ENCODE measurements at regions not wholly inside any gene's neighbourhood (a gene's known extent, or its start where the extent isn't known, plus 50 kb on each side); places are given as distances from the start of the nearest gene placed in this dataset.
A peak's percentile ranks its signal among the peaks of the same experiment; 100 is the strongest.

- TF ChIP-seq RFX5 (IDR thresholded peaks at IDR 0.05) (no peak), MYC (IDR thresholded peaks at IDR 0.05; ENCODE audit: borderline replicate concordance, low read length) (no peak), RNF2 (IDR thresholded peaks at IDR 0.05; ENCODE audit: borderline replicate concordance, low read depth) (no peak), ELK1 (IDR thresholded peaks at IDR 0.05; ENCODE audit: low read depth, low read length) (no peak)
These were observed 108.7 kb upstream of the UBE2E2 start (continued) for GRCh38 chr3:23094412-23094811.

- ChIA-PET POLR2A (no interaction called here), CTCF (no interaction called here)
- peak overlapping the region; percentile 57 for H3K4me2 ChIP-seq
- H3K9me3 ChIP-seq = no peaks in the 10 kb centered on the region
- ATAC-seq (peak; percentile 95 to 99), DNase-seq (ENCODE audit: low read depth in 1 of 2, low spot score in 1 of 2) (peak; percentile 68 to 70), FAIRE-seq (peak; percentile 89)
- no peak overlapping the region for H3K4me3 ChIP-seq
- peaks cover 23% of the 10 kb centered on the region for H3K4me1 ChIP-seq
- no peak overlapping the region for H3K27ac ChIP-seq
- WGBS (ENCODE audit: missing lambda C conversion rate) = 25% methylated on average over 4 of the region's 4 CpGs
- TF ChIP-seq ZFP36 (IDR thresholded peaks at IDR 0.05; ENCODE audit: borderline replicate concordance, partially characterized antibody) (no peak), MAX (IDR thresholded peaks at IDR 0.05) (peak; percentile 28; the same call in 1 of the 2 replicates), FOSL2 (IDR thresholded peaks at IDR 0.05) (peak; percentile 82), FOSL2 (CRISPR knock-in tag; IDR thresholded peaks at IDR 0.05) (peak; percentile 95), HDAC2 (IDR thresholded peaks at IDR 0.05) (no peak), FOXS1 (CRISPR knock-in tag; IDR thresholded peaks at IDR 0.05) (peak; percentile 95), JUNB (IDR thresholded peaks at IDR 0.05) (peak; percentile 77), CEBPB (IDR thresholded peaks at IDR 0.05) (peak in 1 of 2 experiments; percentile 34; a peak in 1 of 4 replicates), ELK1 (IDR thresholded peaks at IDR 0.05; ENCODE audit: low read depth, low read length) (no peak)
These were observed 108.2 kb upstream of the UBE2E2 start for GRCh38 chr3:23094890-23095462.

- Histone ChIP-seq H3K4me3 (no peak overlapping the region), H3K4me2 (peak overlapping the region; percentile 57), H3K9me3 (no peaks in the 10 kb centered on the region), H3K27ac (peak overlapping the region; percentile 13 to 57; a peak in 3 of 6 replicates), H3K4me1 (peaks cover 23% of the 10 kb centered on the region)
- ChIA-PET CTCF (interaction anchor here (0.6 kb wide), 1 partner anchor 733 kb away, joined by 3 read pairs; no protein-coding TSS in a partner anchor), POLR2A (no interaction called here)
- DNase-seq (ENCODE audit: low read depth in 1 of 2, low spot score in 1 of 2) (peak in 1 of 2 experiments; percentile 25), ATAC-seq (peak in 1 of 2 experiments; percentile 70; a peak in 3 of 6 replicates), FAIRE-seq (peak; percentile 28)
- 11% methylated on average over 1 of the region's 1 CpG for WGBS (ENCODE audit: missing lambda C conversion rate)
- 0 out of 2 replicates have a peak, but pooled peaks have one; percentile 14 for TF ChIP-seq HES2 (IDR thresholded peaks at IDR 0.05)
- no peak for TF ChIP-seq KDM5A (IDR thresholded peaks at IDR 0.05)
- no peak for TF ChIP-seq JUN (IDR thresholded peaks at IDR 0.05)
- peak in 1 of 2 experiments; percentile 17; a peak in 1 of 5 replicates for TF ChIP-seq EP300 (IDR thresholded peaks at IDR 0.05)
- peak; percentile 16 to 75; a peak in 3 of 4 replicates for TF ChIP-seq CEBPB (IDR thresholded peaks at IDR 0.05)
These were observed 107.1 kb upstream of the UBE2E2 start for GRCh38 chr3:23096041-23096440.

- ChIA-PET CTCF (no interaction called here), POLR2A (no interaction called here)
- Histone ChIP-seq H3K4me2 (no peak overlapping the region), H3K27ac (no peak overlapping the region), H3K9me3 (no peaks in the 10 kb centered on the region), H3K4me1 (peaks cover 23% of the 10 kb centered on the region), H3K4me3 (no peak overlapping the region)
- no peak for FAIRE-seq
- TF ChIP-seq KDM5A (IDR thresholded peaks at IDR 0.05) (no peak), EHF (CRISPR knock-in tag; IDR thresholded peaks at IDR 0.05) (no peak), MAZ (IDR thresholded peaks at IDR 0.05; ENCODE audit: borderline replicate concordance, low read depth, low read length) (no peak), HOXA7 (CRISPR knock-in tag; IDR thresholded peaks at IDR 0.05) (no peak), ZFP36 (IDR thresholded peaks at IDR 0.05; ENCODE audit: borderline replicate concordance, partially characterized antibody) (no peak), HMGXB4 (CRISPR knock-in tag; IDR thresholded peaks at IDR 0.05; ENCODE audit: borderline replicate concordance) (no peak), ELK1 (IDR thresholded peaks at IDR 0.05; ENCODE audit: low read depth, low read length) (no peak), JUN (IDR thresholded peaks at IDR 0.05) (no peak)
- no peak for ATAC-seq
- 62% methylated on average over 1 of the region's 1 CpG for WGBS (ENCODE audit: missing lambda C conversion rate)
- DNase-seq (ENCODE audit: low read depth in 1 of 2, low spot score in 1 of 2) = no peak
These were observed 104.1 kb upstream of the UBE2E2 start for GRCh38 chr3:23099021-23099420.
